Endodermal cell (in vitro differentiated cells): ENCODE measurements at regions not wholly inside any gene's neighbourhood (a gene's known extent, or its start where the extent isn't known, plus 50 kb on each side); places are given as distances from the start of the nearest gene placed in this dataset.

Experiments used
- DNase-seq: peaks from one replicate; pipeline ENCODE4 v3.0.0-alpha.2; 2017
- H3K27ac ChIP-seq: 2 replicates; pipeline ENCODE4 v1.5.1; 2013; ENCODE audit warnings: mild to moderate bottlenecking, low read depth, low read length, moderate library complexity
- H3K27me3 ChIP-seq: 2 replicates; pipeline ENCODE4 v1.6.1; 2013; ENCODE audit warnings: mild to moderate bottlenecking, low read length, moderate library complexity; ENCODE audit not compliant: insufficient read depth, control insufficient read depth, poor library complexity, severe bottlenecking
- H3K36me3 ChIP-seq: 2 replicates; pipeline ENCODE4 v1.7.0; 2013; ENCODE audit warnings: mild to moderate bottlenecking, low read length, moderate library complexity; ENCODE audit not compliant: control insufficient read depth, insufficient read depth
- H3K4me1 ChIP-seq: one replicate; pipeline ENCODE4 v1.7.0; 2013; ENCODE audit warnings: low read length; ENCODE audit not compliant: control insufficient read depth, insufficient read depth
- H3K4me3 ChIP-seq: 2 replicates; pipeline ENCODE4 v1.5.1; 2013; ENCODE audit warnings: mild to moderate bottlenecking, low read length, moderate library complexity
- H3K9ac ChIP-seq: 2 replicates; pipeline ENCODE4 v1.6.1; 2013; ENCODE audit warnings: mild to moderate bottlenecking, low read length, moderate library complexity; ENCODE audit not compliant: poor library complexity, severe bottlenecking; ENCODE audit errors: extremely low read depth
- H3K9me3 ChIP-seq: 2 replicates; pipeline ENCODE4 v1.6.1; 2013; ENCODE audit warnings: mild to moderate bottlenecking, low read length, moderate library complexity; ENCODE audit not compliant: control insufficient read depth
- H3K27ac Mint-ChIP-seq: 2 replicates; pipeline ENCODE4 v1.8.0; 2020; ENCODE audit warnings: mixed read lengths
- H3K27me3 Mint-ChIP-seq: 2 replicates; pipeline ENCODE4 v1.8.0; 2021; ENCODE audit warnings: mild to moderate bottlenecking, mixed read lengths; ENCODE audit not compliant: insufficient read depth
- H3K36me3 Mint-ChIP-seq: 2 replicates; pipeline ENCODE4 v1.8.0; 2020; ENCODE audit warnings: low read depth, mixed read lengths
- H3K4me1 Mint-ChIP-seq: 2 replicates; pipeline ENCODE4 v1.8.0; 2020; ENCODE audit warnings: mixed read lengths
- H3K4me3 Mint-ChIP-seq: 2 replicates; pipeline ENCODE4 v1.8.0; 2020; ENCODE audit warnings: mild to moderate bottlenecking, moderate library complexity, mixed read lengths
- H3K9me3 Mint-ChIP-seq: 2 replicates; pipeline ENCODE4 v1.8.0; 2020; ENCODE audit warnings: mild to moderate bottlenecking, mixed read lengths
- WGBS, 2 experiments: methylation state at CpG; one replicate each; pipeline versions ENCODE4 v1.1.5 to v1.1.7; 2013; ENCODE audit warnings: missing lambda C conversion rate in 2 of 2, mixed read lengths in 1 of 2; ENCODE audit not compliant: insufficient coverage in 1 of 2, insufficient read length in 1 of 2; 5-methylcytosine and 5-hydroxymethylcytosine counted together
- TF ChIP-seq, protein P1 (sequence below): fragments of 200-600 bp; sonication (generic); conservative IDR thresholded peaks from 2 replicates; pipeline ENCODE4 v1.5.0; 2021; ENCODE audit warnings: antibody characterized with exemption, mild to moderate bottlenecking

DNA sequence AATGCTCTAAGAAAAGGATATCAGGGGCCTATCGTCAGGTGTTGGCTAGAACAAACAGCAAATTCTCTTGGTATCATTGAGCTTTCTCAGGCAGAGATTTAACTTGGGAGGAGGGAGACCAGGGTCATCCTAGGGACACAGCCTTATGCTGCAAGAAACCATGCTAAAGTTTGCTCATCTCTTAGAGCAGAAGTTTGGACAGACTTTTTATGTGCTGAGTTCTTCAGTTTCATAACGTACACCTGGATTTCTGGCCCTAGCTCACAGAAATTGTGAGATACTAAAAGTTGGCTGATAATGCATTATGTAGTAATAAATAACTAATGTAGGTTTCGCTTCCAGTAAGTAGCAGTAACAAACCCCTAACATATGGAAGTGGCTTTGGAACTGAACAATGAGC, 1359.8 kb upstream of the CDH9 start:
- Mint-ChIP-seq H3K4me1 (peaks cover 32% of the 10 kb centered on the region), H3K36me3 (no peaks in the 10 kb centered on the region), H3K4me3 (no peak overlapping the region), H3K27me3 (peaks cover 2% of the 10 kb centered on the region), H3K9me3 (no peaks in the 10 kb centered on the region), H3K27ac (peak overlapping the region; percentile 92)
- no peak for DNase-seq
- peak overlapping the region; percentile 94 for H3K27ac ChIP-seq
- peaks cover 3% of the 10 kb centered on the region for H3K4me1 ChIP-seq
- TF ChIP-seq, protein P1, sequence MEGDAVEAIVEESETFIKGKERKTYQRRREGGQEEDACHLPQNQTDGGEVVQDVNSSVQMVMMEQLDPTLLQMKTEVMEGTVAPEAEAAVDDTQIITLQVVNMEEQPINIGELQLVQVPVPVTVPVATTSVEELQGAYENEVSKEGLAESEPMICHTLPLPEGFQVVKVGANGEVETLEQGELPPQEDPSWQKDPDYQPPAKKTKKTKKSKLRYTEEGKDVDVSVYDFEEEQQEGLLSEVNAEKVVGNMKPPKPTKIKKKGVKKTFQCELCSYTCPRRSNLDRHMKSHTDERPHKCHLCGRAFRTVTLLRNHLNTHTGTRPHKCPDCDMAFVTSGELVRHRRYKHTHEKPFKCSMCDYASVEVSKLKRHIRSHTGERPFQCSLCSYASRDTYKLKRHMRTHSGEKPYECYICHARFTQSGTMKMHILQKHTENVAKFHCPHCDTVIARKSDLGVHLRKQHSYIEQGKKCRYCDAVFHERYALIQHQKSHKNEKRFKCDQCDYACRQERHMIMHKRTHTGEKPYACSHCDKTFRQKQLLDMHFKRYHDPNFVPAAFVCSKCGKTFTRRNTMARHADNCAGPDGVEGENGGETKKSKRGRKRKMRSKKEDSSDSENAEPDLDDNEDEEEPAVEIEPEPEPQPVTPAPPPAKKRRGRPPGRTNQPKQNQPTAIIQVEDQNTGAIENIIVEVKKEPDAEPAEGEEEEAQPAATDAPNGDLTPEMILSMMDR = no peak
- peaks cover 6% of the 10 kb centered on the region for H3K9me3 ChIP-seq
- H3K36me3 ChIP-seq = no peaks in the 10 kb centered on the region
- no peak overlapping the region for H3K9ac ChIP-seq
- H3K4me3 ChIP-seq = no peak overlapping the region
- whole genome bisulfite sequencing, 2 experiments = 56 to 74% methylated on average over 3 of the region's 3 CpGs
- H3K27me3 ChIP-seq = peaks cover 27% of the 10 kb centered on the region

DNA sequence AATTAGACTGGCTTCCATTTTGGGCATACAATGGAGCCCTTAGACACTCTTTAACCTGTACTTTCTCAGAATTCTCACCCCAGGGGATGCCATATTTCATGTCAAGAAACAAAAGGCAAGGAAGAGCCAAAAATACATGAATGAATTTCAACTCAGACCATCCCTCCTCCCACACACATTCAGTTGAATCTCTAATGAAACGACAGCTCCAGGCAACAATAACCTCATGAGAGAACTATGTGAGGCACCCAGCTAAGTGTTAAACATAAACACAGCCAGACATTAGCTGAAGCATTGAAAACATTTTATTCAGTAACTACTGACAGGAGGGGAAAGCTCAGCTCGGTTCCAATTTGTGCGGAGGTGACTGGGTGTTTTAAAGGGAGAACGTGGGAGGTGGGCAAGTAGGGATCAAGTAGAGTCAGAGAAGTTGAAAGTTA, 1359.1 kb upstream of the CDH9 start:
- DNase-seq = peak; percentile 78
- 17% methylated on average over 4 of the region's 4 CpGs; no CpG with 5 or more reads in 1 of the 2 experiments for WGBS, 2 experiments
- H3K4me1 ChIP-seq = peaks cover 3% of the 10 kb centered on the region
- no peaks in the 10 kb centered on the region for H3K36me3 ChIP-seq
- peaks cover 25% of the 10 kb centered on the region for H3K4me1 Mint-ChIP-seq
- H3K27ac Mint-ChIP-seq = peak overlapping the region; percentile 92
- peaks cover 5% of the 10 kb centered on the region for H3K27me3 Mint-ChIP-seq
- H3K9me3 Mint-ChIP-seq = peaks cover 3% of the 10 kb centered on the region
- H3K4me3 ChIP-seq = peak overlapping the region; percentile 20
- peaks cover 10% of the 10 kb centered on the region for H3K9me3 ChIP-seq
- peak overlapping the region; percentile 94 for H3K27ac ChIP-seq
- H3K9ac ChIP-seq = no peak overlapping the region
- TF ChIP-seq, protein P1 = no peak
- H3K36me3 Mint-ChIP-seq = no peaks in the 10 kb centered on the region
- H3K27me3 ChIP-seq = peaks cover 27% of the 10 kb centered on the region
- peak overlapping the region; percentile 24 for H3K4me3 Mint-ChIP-seq

DNA sequence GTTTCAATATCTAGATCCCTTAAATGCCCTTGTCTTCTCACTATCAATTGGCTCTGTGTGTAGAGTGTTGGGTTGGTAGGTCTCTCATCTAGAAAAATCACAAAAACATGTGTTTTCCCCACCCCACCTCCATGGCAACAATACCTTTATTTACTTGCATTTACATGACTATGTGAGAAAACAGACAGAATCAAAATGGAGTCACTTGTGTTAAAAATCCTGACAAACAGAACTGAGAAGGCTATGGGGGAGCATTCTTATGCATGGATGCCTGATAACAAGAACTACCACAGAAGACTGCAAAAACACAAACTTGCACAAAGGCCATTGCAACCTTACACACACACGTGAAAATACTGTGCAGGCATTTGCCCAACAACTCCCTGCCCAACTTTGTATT, 1352.9 kb upstream of the CDH9 start:
- H3K9me3 Mint-ChIP-seq = peaks cover 4% of the 10 kb centered on the region
- WGBS, 2 experiments = 60 to 89% methylated on average over 1 of the region's 1 CpG
- Histone ChIP-seq H3K9me3 (peaks cover 8% of the 10 kb centered on the region), H3K4me1 (peaks cover 11% of the 10 kb centered on the region), H3K27me3 (peaks cover 32% of the 10 kb centered on the region), H3K27ac (no peak overlapping the region), H3K4me3 (no peak overlapping the region), H3K36me3 (no peaks in the 10 kb centered on the region), H3K9ac (no peak overlapping the region)
- H3K27me3 Mint-ChIP-seq = peaks cover 25% of the 10 kb centered on the region
- H3K4me3 Mint-ChIP-seq = no peak overlapping the region
- no peak for DNase-seq
- no peaks in the 10 kb centered on the region for H3K36me3 Mint-ChIP-seq
- peaks cover 23% of the 10 kb centered on the region for H3K4me1 Mint-ChIP-seq
- no peak overlapping the region for H3K27ac Mint-ChIP-seq
- TF ChIP-seq, protein P1 = no peak
